ENCODE measurements at regions not wholly inside any gene's neighbourhood (a gene's known extent, or its start where the extent isn't known, plus 50 kb on each side); places are given as distances from the start of the nearest gene placed in this dataset.

GRCh38 chr12:93102744-93103143, 173.6 kb upstream of the EEA1 start:
- FAIRE-seq (no peak), DNase-seq (ENCODE audit: insufficient read length, low spot score) (no peak)
- no peak for TF ChIP-seq POLR2A (IDR thresholded peaks at IDR 0.05; ENCODE audit: low read depth, low read length)

- FAIRE-seq (no peak), DNase-seq (ENCODE audit: insufficient read length, low spot score) (no peak)
- no peak for TF ChIP-seq POLR2A (IDR thresholded peaks at IDR 0.05; ENCODE audit: low read depth, low read length)
Measured at GRCh38 chr12:93103154-93103553, 174.1 kb upstream of the EEA1 start.

- FAIRE-seq: no peak
- DNase-seq (ENCODE audit: insufficient read length, low spot score): no peak
- no peak for TF ChIP-seq POLR2A (IDR thresholded peaks at IDR 0.05; ENCODE audit: low read depth, low read length)
Measured at GRCh38 chr12:93104535-93104934, 175.4 kb upstream of the EEA1 start.

- DNase-seq (ENCODE audit: insufficient read length, low spot score) (no peak), FAIRE-seq (no peak)
- TF ChIP-seq POLR2A (IDR thresholded peaks at IDR 0.05; ENCODE audit: low read depth, low read length): no peak
Measured at GRCh38 chr12:93106910-93107309, 177.8 kb upstream of the EEA1 start.

GRCh38 chr12:93107514-93108312, 178.6 kb upstream of the EEA1 start:
- TF ChIP-seq POLR2A (IDR thresholded peaks at IDR 0.05; ENCODE audit: low read depth, low read length): no peak
- no peak for DNase-seq (ENCODE audit: insufficient read length, low spot score)
- FAIRE-seq: no peak

GRCh38 chr12:93108985-93109384, 179.9 kb upstream of the EEA1 start:
- DNase-seq (ENCODE audit: insufficient read length, low spot score): no peak
- TF ChIP-seq POLR2A (IDR thresholded peaks at IDR 0.05; ENCODE audit: low read depth, low read length): no peak
- FAIRE-seq: no peak

GRCh38 chr12:93109551-93110203, 180.6 kb upstream of the EEA1 start:
- TF ChIP-seq POLR2A (IDR thresholded peaks at IDR 0.05; ENCODE audit: low read depth, low read length): no peak
- no peak for DNase-seq (ENCODE audit: insufficient read length, low spot score)
- FAIRE-seq: no peak

GRCh38 chr12:93111773-93112172, 182.7 kb upstream of the EEA1 start:
- FAIRE-seq (no peak), DNase-seq (ENCODE audit: insufficient read length, low spot score) (no peak)
- no peak for TF ChIP-seq POLR2A (IDR thresholded peaks at IDR 0.05; ENCODE audit: low read depth, low read length)

GRCh38 chr12:93113317-93114006, 184.4 kb upstream of the EEA1 start:
- DNase-seq (ENCODE audit: insufficient read length, low spot score) (no peak), FAIRE-seq (no peak)
- TF ChIP-seq POLR2A (IDR thresholded peaks at IDR 0.05; ENCODE audit: low read depth, low read length): no peak

- no peak for DNase-seq (ENCODE audit: insufficient read length, low spot score)
- no peak for TF ChIP-seq POLR2A (IDR thresholded peaks at IDR 0.05; ENCODE audit: low read depth, low read length)
- no peak for FAIRE-seq
Measured at GRCh38 chr12:93115198-93115601, 186.1 kb upstream of the EEA1 start.

GRCh38 chr12:93115646-93116045, 186.6 kb upstream of the EEA1 start:
- FAIRE-seq: no peak
- TF ChIP-seq POLR2A (IDR thresholded peaks at IDR 0.05; ENCODE audit: low read depth, low read length): no peak
- no peak for DNase-seq (ENCODE audit: insufficient read length, low spot score)

GRCh38 chr12:93116632-93117031, 187.5 kb upstream of the EEA1 start:
- no peak for TF ChIP-seq POLR2A (IDR thresholded peaks at IDR 0.05; ENCODE audit: low read depth, low read length)
- FAIRE-seq: no peak
- no peak for DNase-seq (ENCODE audit: insufficient read length, low spot score)

GRCh38 chr12:93121729-93122488, 192.8 kb upstream of the EEA1 start:
- DNase-seq (ENCODE audit: insufficient read length, low spot score) (no peak), FAIRE-seq (no peak)
- no peak for TF ChIP-seq POLR2A (IDR thresholded peaks at IDR 0.05; ENCODE audit: low read depth, low read length)

- no peak for TF ChIP-seq POLR2A (IDR thresholded peaks at IDR 0.05; ENCODE audit: low read depth, low read length)
- DNase-seq (ENCODE audit: insufficient read length, low spot score) (no peak), FAIRE-seq (no peak)
Measured at GRCh38 chr12:93122569-93123091, 193.5 kb upstream of the EEA1 start.

Data from H54 (cell line).